SU-DHL-6 (cell line): ENCODE measurements at regions not wholly inside any gene's neighbourhood (a gene's known extent, or its start where the extent isn't known, plus 50 kb on each side); places are given as distances from the start of the nearest gene placed in this dataset.

Experiments used
- H2AFZ ChIP-seq: fragments of 200-600 bp; sonication (generic); 2 replicates; pipeline ENCODE4 v1.6.1; 2014; ENCODE audit warnings: low read depth, mild to moderate bottlenecking, moderate library complexity, mixed read lengths, antibody characterized with exemption, low read length; ENCODE audit not compliant: severe bottlenecking
- H3F3A ChIP-seq: fragments of 200-600 bp; shearing (Covaris generic); 2 replicates; pipeline ENCODE4 v1.6.0; 2016; ENCODE audit warnings: antibody characterized with exemption, mild to moderate bottlenecking; ENCODE audit not compliant: insufficient read depth
- H3K27ac ChIP-seq: fragments of 200-600 bp; sonication (generic); 2 replicates; pipeline ENCODE4 v1.5.1; 2016; ENCODE audit warnings: low read depth, mild to moderate bottlenecking, low read length, moderate library complexity, mixed read lengths
- H3K27me3 ChIP-seq: fragments of 200-600 bp; sonication (generic), shearing (Covaris generic); 2 replicates; pipeline ENCODE4 v1.6.0; 2014; ENCODE audit warnings: mild to moderate bottlenecking, low read length
- H3K36me3 ChIP-seq: fragments of 200-600 bp; sonication (generic); 2 replicates; pipeline ENCODE4 v1.6.1; 2014; ENCODE audit warnings: mild to moderate bottlenecking, low read length, mixed read lengths
- H3K4me2 ChIP-seq: fragments of 300-600, 200-600 bp; shearing (Covaris generic), sonication (generic); 2 replicates; pipeline ENCODE4 v1.6.0; 2014; ENCODE audit warnings: low read length, low read depth, mild to moderate bottlenecking; ENCODE audit not compliant: poor library complexity, severe bottlenecking
- H3K4me3 ChIP-seq: fragments of 200-600 bp; sonication (generic); 2 replicates; pipeline ENCODE4 v1.5.1; 2014; ENCODE audit warnings: antibody characterized with exemption, low read length, mild to moderate bottlenecking, mixed read lengths; ENCODE audit not compliant: insufficient read depth, poor library complexity, severe bottlenecking
- H3K79me2 ChIP-seq: fragments of 200-600 bp; sonication (generic); 2 replicates; pipeline ENCODE4 v1.6.1; 2014; ENCODE audit warnings: mild to moderate bottlenecking, low read length, moderate library complexity; ENCODE audit not compliant: insufficient read depth
- H3K9ac ChIP-seq: fragments of 200-600 bp; sonication (generic); 2 replicates; pipeline ENCODE4 v1.7.0; 2014; ENCODE audit warnings: mild to moderate bottlenecking, low read length
- H3K9me2 ChIP-seq: fragments of 200-600 bp; sonication (generic); replicated peaks from 2 replicates; pipeline ENCODE4 v1.6.1; 2014; ENCODE audit warnings: low read length; ENCODE audit not compliant: insufficient read depth
- H3K9me3 ChIP-seq: fragments of 200-600 bp; sonication (generic); 2 replicates; pipeline ENCODE4 v1.6.1; 2014; ENCODE audit warnings: low read length, mixed read lengths; ENCODE audit not compliant: insufficient read depth
- H4K20me1 ChIP-seq: fragments of 200-600 bp; sonication (generic); 2 replicates; pipeline ENCODE4 v1.6.1; 2014; ENCODE audit warnings: low read depth, mild to moderate bottlenecking, antibody characterized with exemption, low read length, moderate library complexity, mixed read lengths
- CTCF ChIP-seq: fragments of 200-600 bp; sonication (generic); IDR thresholded peaks from one replicate; pipeline ENCODE4 v1.5.1; 2017; ENCODE audit warnings: antibody characterized with exemption, mild to moderate bottlenecking, low read length, moderate library complexity; ENCODE audit not compliant: insufficient read depth, poor library complexity, severe bottlenecking
- EZH2phosphoT487 ChIP-seq: fragments of 200-600 bp; sonication (generic), shearing (Covaris generic); conservative IDR thresholded peaks from 2 replicates; pipeline ENCODE4 v1.6.1; 2018; ENCODE audit warnings: mild to moderate bottlenecking, antibody characterized with exemption, low read length, moderate library complexity, mixed read lengths

- no peaks in the 10 kb centered on the region for H3F3A ChIP-seq
- H4K20me1 ChIP-seq: no peaks in the 10 kb centered on the region
- TF ChIP-seq CTCF (no peak), EZH2phosphoT487 (no peak)
- no peak overlapping the region for H3K4me3 ChIP-seq
- H3K9ac ChIP-seq: no peak overlapping the region
- no peaks in the 10 kb centered on the region for H3K9me2 ChIP-seq
- H3K4me2 ChIP-seq: no peak overlapping the region
- H3K27ac ChIP-seq: no peak overlapping the region
- no peaks in the 10 kb centered on the region for H3K9me3 ChIP-seq
- H3K27me3 ChIP-seq: no peaks in the 10 kb centered on the region
- H3K36me3 ChIP-seq: no peaks in the 10 kb centered on the region
- no peaks in the 10 kb centered on the region for H3K79me2 ChIP-seq
- no peak overlapping the region for H2AFZ ChIP-seq
Observed at GRCh38 chr2:67799886-67800285, 262.9 kb downstream of the C1D start.

GRCh38 chr2:67802291-67802690 is 260.5 kb downstream of the C1D start:
- no peaks in the 10 kb centered on the region for H3K27me3 ChIP-seq

GRCh38 chr2:67802824-67803223 is 260.0 kb downstream of the C1D start:
- no peak overlapping the region for H3K4me2 ChIP-seq
- no peak overlapping the region for H3K4me3 ChIP-seq
- H3K36me3 ChIP-seq: no peaks in the 10 kb centered on the region
- TF ChIP-seq CTCF (no peak), EZH2phosphoT487 (no peak)
- no peaks in the 10 kb centered on the region for H4K20me1 ChIP-seq
- no peaks in the 10 kb centered on the region for H3K27me3 ChIP-seq
- H3K9me3 ChIP-seq: no peaks in the 10 kb centered on the region
- H3K9me2 ChIP-seq: no peaks in the 10 kb centered on the region
- no peak overlapping the region for H3K27ac ChIP-seq
- H3K9ac ChIP-seq: no peak overlapping the region
- H2AFZ ChIP-seq: no peak overlapping the region
- no peaks in the 10 kb centered on the region for H3K79me2 ChIP-seq
- H3F3A ChIP-seq: no peaks in the 10 kb centered on the region

More at GRCh38 chr2:67802291-67802690, 260.5 kb downstream of the C1D start:
- no peak overlapping the region for H2AFZ ChIP-seq
- no peaks in the 10 kb centered on the region for H4K20me1 ChIP-seq
- no peaks in the 10 kb centered on the region for H3K9me2 ChIP-seq
- H3K4me2 ChIP-seq: no peak overlapping the region
- H3K27ac ChIP-seq: no peak overlapping the region
- TF ChIP-seq EZH2phosphoT487: no peak
- no peak for TF ChIP-seq CTCF
- H3F3A ChIP-seq: no peaks in the 10 kb centered on the region
- no peaks in the 10 kb centered on the region for H3K79me2 ChIP-seq
- no peaks in the 10 kb centered on the region for H3K9me3 ChIP-seq
- no peaks in the 10 kb centered on the region for H3K36me3 ChIP-seq
- no peak overlapping the region for H3K4me3 ChIP-seq
- H3K9ac ChIP-seq: no peak overlapping the region

GRCh38 chr2:67806816-67807215 is 256.0 kb downstream of the C1D start:
- H3K9ac ChIP-seq: no peak overlapping the region
- no peaks in the 10 kb centered on the region for H3K79me2 ChIP-seq
- H4K20me1 ChIP-seq: no peaks in the 10 kb centered on the region
- no peak overlapping the region for H3K27ac ChIP-seq
- no peaks in the 10 kb centered on the region for H3K36me3 ChIP-seq
- no peak overlapping the region for H3K4me3 ChIP-seq
- no peaks in the 10 kb centered on the region for H3K9me3 ChIP-seq
- H3F3A ChIP-seq: no peaks in the 10 kb centered on the region
- TF ChIP-seq CTCF (no peak), EZH2phosphoT487 (no peak)
- no peaks in the 10 kb centered on the region for H3K27me3 ChIP-seq
- H2AFZ ChIP-seq: no peak overlapping the region
- no peaks in the 10 kb centered on the region for H3K9me2 ChIP-seq
- H3K4me2 ChIP-seq: no peak overlapping the region
